ENCODE measurements at regions not wholly inside any gene's neighbourhood (a gene's known extent, or its start where the extent isn't known, plus 50 kb on each side); places are given as distances from the start of the nearest gene placed in this dataset.

DNA sequence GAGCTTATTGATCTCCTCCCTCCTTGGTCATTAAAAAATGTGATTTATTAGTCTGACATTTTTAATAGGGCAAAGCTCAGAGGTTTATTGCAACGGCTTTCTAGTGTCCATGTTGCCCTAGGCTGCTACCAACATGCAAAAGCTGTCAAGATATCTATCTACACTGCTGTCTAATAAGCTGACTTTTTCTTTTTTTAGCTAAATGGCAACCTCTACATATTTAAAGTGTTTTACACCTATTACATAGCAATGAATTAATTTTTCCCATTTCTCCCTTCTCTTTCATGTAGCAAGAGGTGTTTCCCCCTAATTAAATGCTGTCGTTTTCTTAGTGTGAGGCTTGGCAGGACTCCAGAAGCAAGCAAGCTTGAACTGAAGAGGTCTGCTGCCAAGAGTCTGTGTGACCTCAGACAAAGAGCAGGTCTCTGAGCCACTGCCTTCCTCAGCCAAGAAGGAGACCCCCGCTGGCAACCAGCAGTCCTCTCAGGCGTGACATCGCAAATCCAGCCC is 79.4 kb downstream of the GAS1 start:
- TF ChIP-seq, protein P1, sequence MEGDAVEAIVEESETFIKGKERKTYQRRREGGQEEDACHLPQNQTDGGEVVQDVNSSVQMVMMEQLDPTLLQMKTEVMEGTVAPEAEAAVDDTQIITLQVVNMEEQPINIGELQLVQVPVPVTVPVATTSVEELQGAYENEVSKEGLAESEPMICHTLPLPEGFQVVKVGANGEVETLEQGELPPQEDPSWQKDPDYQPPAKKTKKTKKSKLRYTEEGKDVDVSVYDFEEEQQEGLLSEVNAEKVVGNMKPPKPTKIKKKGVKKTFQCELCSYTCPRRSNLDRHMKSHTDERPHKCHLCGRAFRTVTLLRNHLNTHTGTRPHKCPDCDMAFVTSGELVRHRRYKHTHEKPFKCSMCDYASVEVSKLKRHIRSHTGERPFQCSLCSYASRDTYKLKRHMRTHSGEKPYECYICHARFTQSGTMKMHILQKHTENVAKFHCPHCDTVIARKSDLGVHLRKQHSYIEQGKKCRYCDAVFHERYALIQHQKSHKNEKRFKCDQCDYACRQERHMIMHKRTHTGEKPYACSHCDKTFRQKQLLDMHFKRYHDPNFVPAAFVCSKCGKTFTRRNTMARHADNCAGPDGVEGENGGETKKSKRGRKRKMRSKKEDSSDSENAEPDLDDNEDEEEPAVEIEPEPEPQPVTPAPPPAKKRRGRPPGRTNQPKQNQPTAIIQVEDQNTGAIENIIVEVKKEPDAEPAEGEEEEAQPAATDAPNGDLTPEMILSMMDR (IDR thresholded peaks at IDR 0.05; ENCODE audit: low read length, missing control alignments) = no peak
- H3K4me3 ChIP-seq (replicated peaks; ENCODE audit: low read depth, low read length) = no peak overlapping the region
- no peak for DNase-seq (ENCODE audit: low read depth)

DNA sequence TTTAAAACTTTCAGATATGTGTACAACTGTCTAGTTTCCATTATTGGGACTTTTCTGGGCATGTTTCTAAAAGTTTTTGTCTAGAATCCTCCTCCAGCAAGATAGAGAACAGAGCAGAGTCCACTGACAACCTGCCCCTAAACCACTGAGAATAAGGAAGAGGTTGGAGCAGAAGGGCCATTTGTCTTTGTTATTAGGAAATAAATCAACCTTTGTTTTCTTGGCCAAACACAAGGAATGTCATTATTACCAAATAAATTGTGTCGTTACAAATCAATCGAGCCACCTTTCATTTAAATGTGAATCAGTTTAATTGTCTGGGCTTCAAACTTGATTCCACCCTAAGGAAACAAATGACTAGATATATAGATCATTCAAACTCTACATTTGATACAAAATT is 81.4 kb downstream of the GAS1 start:
- TF ChIP-seq, protein P1 (IDR thresholded peaks at IDR 0.05; ENCODE audit: low read length, missing control alignments) = no peak
- H3K4me3 ChIP-seq (replicated peaks; ENCODE audit: low read depth, low read length) = no peak overlapping the region
- no peak for DNase-seq (ENCODE audit: low read depth)

DNA sequence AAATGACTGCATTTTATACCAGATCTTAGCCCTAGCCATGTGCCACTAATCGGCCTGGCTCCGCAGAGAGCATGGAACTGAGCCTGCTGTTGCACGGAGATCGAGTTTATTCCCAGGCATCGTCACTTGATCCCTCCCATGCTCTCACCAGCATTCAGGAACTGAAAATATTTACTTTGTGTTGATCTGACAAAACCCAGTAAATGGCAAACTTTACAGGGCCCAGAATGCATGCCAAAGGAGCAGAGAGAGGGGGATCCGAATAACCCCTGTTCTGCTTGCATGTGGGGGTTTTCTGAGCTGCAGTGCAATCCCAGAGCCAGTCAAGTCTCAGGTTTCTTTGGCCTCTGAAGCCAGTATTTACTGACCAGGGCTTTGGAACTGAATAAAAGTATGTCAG is 87.3 kb downstream of the GAS1 start:
- DNase-seq (ENCODE audit: low read depth) = no peak
- TF ChIP-seq, protein P1 (IDR thresholded peaks at IDR 0.05; ENCODE audit: low read length, missing control alignments) = no peak
- no peak overlapping the region for H3K4me3 ChIP-seq (replicated peaks; ENCODE audit: low read depth, low read length)

DNA sequence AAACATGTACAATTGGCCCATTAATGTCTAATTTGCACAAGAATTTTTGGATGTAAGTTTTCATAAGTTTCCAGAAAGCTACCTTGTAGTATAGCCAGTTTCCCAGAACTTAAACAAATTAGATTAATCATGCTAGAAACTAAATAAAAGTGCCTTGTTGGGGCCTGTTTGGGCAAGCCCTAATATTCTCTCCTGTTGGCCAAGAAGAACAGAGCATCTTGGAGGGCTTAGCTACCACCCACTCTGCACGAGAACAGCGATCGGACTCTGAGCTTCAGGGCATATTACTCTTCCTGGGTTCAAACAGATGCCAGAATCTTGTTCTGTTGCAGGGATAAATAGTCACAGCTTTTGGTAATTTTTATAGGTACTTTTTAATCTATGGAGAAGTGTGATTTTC is 88.2 kb downstream of the GAS1 start:
- H3K4me3 ChIP-seq (replicated peaks; ENCODE audit: low read depth, low read length) = no peak overlapping the region
- TF ChIP-seq, protein P1 (IDR thresholded peaks at IDR 0.05; ENCODE audit: low read length, missing control alignments) = no peak
- DNase-seq (ENCODE audit: low read depth) = no peak

DNA sequence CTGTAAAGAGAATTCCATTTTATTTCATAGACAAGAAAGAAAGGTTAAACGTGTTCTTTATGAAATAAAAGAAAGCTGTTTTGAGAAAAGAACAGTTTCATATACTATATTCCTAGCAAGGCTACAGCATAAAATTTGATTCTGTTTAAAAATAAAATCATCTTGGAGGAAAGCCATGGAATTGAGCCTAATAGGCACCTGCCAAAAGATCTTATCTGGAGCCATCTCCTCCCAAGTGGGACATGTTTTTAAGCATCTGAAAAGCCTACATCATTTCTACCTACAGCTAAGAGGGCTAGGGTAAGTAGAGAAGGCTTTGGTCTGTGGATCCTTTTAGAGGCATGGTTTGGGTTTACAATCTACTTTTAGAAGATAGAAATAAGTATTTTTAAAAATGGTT is 89.3 kb downstream of the GAS1 start:
- TF ChIP-seq, protein P1 (IDR thresholded peaks at IDR 0.05; ENCODE audit: low read length, missing control alignments) = no peak
- no peak overlapping the region for H3K4me3 ChIP-seq (replicated peaks; ENCODE audit: low read depth, low read length)
- no peak for DNase-seq (ENCODE audit: low read depth)

DNA sequence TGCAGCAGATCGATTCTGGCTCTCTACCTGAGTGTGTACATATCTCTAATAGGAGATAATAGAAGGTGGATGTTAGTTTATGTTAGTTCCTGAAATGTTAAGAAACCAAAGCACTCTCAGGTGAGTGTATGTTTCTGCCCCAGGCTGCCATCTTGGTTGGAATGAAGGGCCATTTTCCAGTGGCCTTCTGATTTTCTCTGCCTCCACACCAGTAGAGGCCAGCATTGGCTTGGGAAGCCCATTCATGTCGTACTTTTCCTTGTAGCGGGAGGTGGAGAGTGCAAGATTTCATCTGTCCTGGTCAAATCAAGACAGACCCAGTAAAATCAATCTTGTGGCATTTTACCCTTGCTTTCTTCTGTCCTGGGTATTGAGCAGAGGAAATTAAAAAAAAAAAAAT is 91.0 kb downstream of the GAS1 start:
- TF ChIP-seq, protein P1 (IDR thresholded peaks at IDR 0.05; ENCODE audit: low read length, missing control alignments) = no peak
- DNase-seq (ENCODE audit: low read depth) = no peak
- H3K4me3 ChIP-seq (replicated peaks; ENCODE audit: low read depth, low read length) = no peak overlapping the region

DNA sequence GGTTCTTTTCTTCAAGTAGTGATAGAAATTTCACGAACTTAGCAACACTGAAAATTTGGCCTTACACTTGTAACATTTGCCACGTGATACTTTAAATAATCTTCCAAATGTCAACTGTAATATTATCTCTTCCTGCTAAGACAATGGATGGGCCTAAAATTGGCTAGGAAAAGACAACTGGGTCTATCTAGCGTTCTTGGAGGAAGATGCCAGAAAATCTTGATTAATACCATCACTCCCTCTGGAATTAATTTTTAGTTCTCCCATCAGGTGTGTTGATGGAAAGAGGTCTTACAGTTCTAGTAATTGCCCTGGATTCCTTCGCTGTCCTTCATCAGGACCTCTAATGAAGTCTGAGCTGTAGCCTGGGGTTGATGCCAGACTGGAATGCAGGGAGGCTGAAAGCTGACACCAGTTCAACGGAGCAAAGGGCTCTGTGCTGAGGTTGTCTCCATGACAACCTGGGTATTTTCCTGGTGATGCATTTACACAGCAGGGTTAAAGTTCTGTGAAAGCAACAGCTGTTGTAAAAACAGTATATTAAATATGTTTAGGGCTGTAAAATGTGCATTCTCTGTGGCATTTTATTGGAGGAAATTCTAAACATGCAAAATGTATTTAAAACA is 92.3 kb downstream of the GAS1 start:
- no peak overlapping the region for H3K4me3 ChIP-seq (replicated peaks; ENCODE audit: low read depth, low read length)
- TF ChIP-seq, protein P1 (IDR thresholded peaks at IDR 0.05; ENCODE audit: low read length, missing control alignments) = no peak
- DNase-seq (ENCODE audit: low read depth) = peak; percentile 83

Data from fibroblast of pulmonary artery (primary cell).